ENCODE measurements at regions not wholly inside any gene's neighbourhood (a gene's known extent, or its start where the extent isn't known, plus 50 kb on each side); places are given as distances from the start of the nearest gene placed in this dataset.

DNA sequence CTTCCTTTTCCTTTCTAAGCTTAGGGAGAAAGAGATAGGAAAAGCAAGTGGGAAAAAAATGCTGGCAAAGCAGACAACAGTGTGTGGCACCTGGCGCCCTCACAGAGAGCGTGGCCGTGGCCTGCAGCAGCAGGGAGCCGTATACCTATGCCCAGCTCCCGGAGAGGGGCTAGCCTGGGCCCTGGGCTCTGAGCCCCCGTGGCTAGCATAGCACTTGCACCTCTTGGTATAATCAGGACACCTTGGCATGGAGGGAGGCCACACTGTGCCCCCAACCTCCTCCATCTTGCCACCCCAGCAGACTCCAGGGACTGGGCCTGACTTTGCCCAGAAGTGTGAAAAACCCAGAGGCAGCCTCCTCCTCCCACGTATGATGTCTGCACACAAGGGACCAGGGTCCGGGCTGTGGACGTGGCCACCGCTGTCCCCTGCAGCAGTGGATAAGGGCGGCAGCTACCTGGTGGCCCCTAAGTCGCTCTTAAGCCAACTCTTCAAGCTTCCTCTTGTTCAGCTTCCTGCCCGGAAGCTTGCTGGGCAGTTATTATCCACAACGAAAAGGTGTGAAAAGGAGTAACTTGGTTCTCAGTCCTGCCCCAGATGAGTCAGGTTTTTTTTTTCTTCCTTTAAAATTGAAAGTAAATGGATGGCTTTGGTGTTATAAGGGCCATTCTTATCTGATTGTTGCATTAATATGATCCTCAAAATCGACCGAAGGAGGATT is 249.1 kb upstream of the PITRM1 start:
- H3K9me3 ChIP-seq: no peaks in the 10 kb centered on the region
- H3K36me3 ChIP-seq: no peaks in the 10 kb centered on the region
- 75 to 81% methylated on average over 16 of the region's 16 CpGs for WGBS, 2 donors
- no peak overlapping the region for H3K27ac ChIP-seq
- H3K4me3 ChIP-seq: no peak overlapping the region
- TF ChIP-seq EP300 (IDR thresholded peaks at IDR 0.05) (no peak), POLR2A (IDR thresholded peaks at IDR 0.05) (no peak)
- no peak for DNase-seq (ENCODE audit: low spot score in 2 of 2)
- H3K4me1 ChIP-seq: peaks cover 0 to 23% (median 5%) of the 10 kb centered on the region in 4 donors
- H3K27me3 ChIP-seq: no peaks in the 10 kb centered on the region

- DNase-seq (ENCODE audit: low spot score in 2 of 2): no peak
- Histone ChIP-seq H3K27ac (no peak overlapping the region), H3K9me3 (no peaks in the 10 kb centered on the region), H3K4me1 (peaks cover 0 to 16% (median 0%) of the 10 kb centered on the region in 4 donors), H3K4me3 (no peak overlapping the region), H3K36me3 (no peaks in the 10 kb centered on the region), H3K27me3 (no peaks in the 10 kb centered on the region)
- 92 to 94% methylated on average over 18 of the region's 18 CpGs for WGBS, 2 donors
- TF ChIP-seq CTCF (IDR thresholded peaks at IDR 0.05): no peak
- TF ChIP-seq POLR2A (IDR thresholded peaks at IDR 0.05): no peak
- TF ChIP-seq EP300 (IDR thresholded peaks at IDR 0.05): no peak
These were observed 248.2 kb upstream of the PITRM1 start for GRCh38 chr10:3420527-3421469.

GRCh38 chr10:3419719-3420495 is 247.3 kb upstream of the PITRM1 start:
- Histone ChIP-seq H3K27me3 (no peaks in the 10 kb centered on the region), H3K4me3 (no peak overlapping the region), H3K36me3 (no peaks in the 10 kb centered on the region), H3K9me3 (no peaks in the 10 kb centered on the region), H3K4me1 (peaks cover 0 to 10% (median 0%) of the 10 kb centered on the region in 4 donors), H3K27ac (no peak overlapping the region)
- DNase-seq (ENCODE audit: low spot score in 2 of 2): no peak
- TF ChIP-seq POLR2A (IDR thresholded peaks at IDR 0.05) (no peak), EP300 (IDR thresholded peaks at IDR 0.05) (no peak), CTCF (IDR thresholded peaks at IDR 0.05) (no peak)
- WGBS, 2 donors: 79 to 82% methylated on average over 10 to 12 of the region's 12 CpGs

DNA sequence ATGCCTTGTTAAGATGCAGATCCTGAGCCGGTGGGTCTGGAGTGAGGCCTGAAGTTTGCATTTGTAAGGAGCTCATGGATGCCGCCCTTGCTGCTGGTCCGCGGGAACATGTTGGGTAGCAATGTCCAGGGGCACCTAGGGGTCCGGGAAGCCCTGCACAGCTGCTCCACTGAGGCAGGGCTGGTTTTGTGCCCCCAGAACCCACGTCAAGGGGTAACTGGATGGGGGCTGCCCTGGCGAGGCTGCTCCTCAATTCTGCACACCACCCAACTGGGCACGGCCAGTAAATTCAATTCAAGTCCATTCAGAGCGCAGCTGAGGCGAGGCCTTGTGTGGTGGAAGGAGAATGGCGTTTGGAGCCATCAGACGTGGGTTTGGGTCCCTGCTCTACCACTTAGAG is 246.3 kb upstream of the PITRM1 start:
- no peak for DNase-seq (ENCODE audit: low spot score in 2 of 2)
- TF ChIP-seq POLR2A (IDR thresholded peaks at IDR 0.05) (no peak), EP300 (IDR thresholded peaks at IDR 0.05) (no peak), CTCF (IDR thresholded peaks at IDR 0.05) (no peak)
- H3K27ac ChIP-seq: no peak overlapping the region

DNA sequence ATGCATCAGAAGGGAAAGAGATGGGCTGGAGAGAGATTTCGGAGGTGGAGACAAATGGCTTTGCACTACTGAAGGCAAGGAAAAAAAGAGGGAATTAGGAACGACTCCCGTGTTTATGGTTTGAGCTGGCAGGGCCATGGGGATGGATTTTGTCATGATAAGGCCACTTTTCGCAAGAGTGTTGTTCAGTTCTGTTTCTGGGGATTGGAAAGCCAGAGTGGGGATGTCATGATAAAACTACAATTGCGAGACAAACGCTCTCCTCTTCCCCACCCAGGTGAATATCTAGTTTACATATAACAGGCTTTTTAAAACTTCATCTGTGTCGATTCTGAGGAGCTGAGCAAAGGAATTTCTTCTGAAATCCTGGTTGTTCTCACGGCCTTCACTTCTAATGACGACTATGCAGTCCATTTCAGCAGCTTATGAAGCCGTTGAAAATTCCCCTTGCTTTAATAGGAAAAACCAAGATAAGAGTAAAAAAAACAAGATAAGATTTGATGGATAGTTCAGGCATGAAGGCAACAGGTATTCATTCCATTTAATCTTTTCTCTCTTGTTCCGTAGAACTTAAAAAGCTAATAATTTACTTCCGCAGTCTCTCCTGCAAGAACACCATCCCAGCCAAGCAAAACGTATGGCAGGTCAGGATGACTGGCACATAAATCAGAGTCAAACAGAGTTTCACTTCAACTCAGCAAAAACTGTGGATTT is 245.6 kb upstream of the PITRM1 start:
- no peak for TF ChIP-seq CTCF (IDR thresholded peaks at IDR 0.05)
- TF ChIP-seq POLR2A (IDR thresholded peaks at IDR 0.05): no peak
- TF ChIP-seq EP300 (IDR thresholded peaks at IDR 0.05): no peak
- no peak overlapping the region for H3K4me3 ChIP-seq
- H3K36me3 ChIP-seq: no peaks in the 10 kb centered on the region
- no peaks in the 10 kb centered on the region for H3K9me3 ChIP-seq
- no peak for DNase-seq (ENCODE audit: low spot score in 2 of 2)
- WGBS, 2 donors: 82 to 87% methylated on average over 13 of the region's 13 CpGs
- no peaks in the 10 kb centered on the region for H3K27me3 ChIP-seq
- H3K27ac ChIP-seq: no peak overlapping the region
- no peaks in the 10 kb centered on the region for H3K4me1 ChIP-seq

More for the DNA sequence above, 246.3 kb upstream of the PITRM1 start:
- no peak overlapping the region for H3K4me3 ChIP-seq
- H3K36me3 ChIP-seq: no peaks in the 10 kb centered on the region
- H3K9me3 ChIP-seq: no peaks in the 10 kb centered on the region
- H3K27me3 ChIP-seq: no peaks in the 10 kb centered on the region
- WGBS, 2 donors: 79 to 86% methylated on average over 10 to 12 of the region's 12 CpGs
- peaks cover 0 to under 1% (median 0%) of the 10 kb centered on the region in 4 donors for H3K4me1 ChIP-seq
